ENCODE measurements at regions not wholly inside any gene's neighbourhood (a gene's known extent, or its start where the extent isn't known, plus 50 kb on each side); places are given as distances from the start of the nearest gene placed in this dataset.
"Not testable (repeated sequence)": the region's sequence is repeated elsewhere in the genome, so short reads cannot be mapped to it uniquely, and the experiment has no call there.

GRCh38 chr5:58357121-58357520 lies 102.8 kb downstream of the PLK2 start:
- FAIRE-seq = no peak

GRCh38 chr5:58356662-58357061 lies 103.2 kb downstream of the PLK2 start:
- no peak for FAIRE-seq

- no peak for FAIRE-seq
Observed at GRCh38 chr5:58354827-58355226, 105.1 kb downstream of the PLK2 start.

GRCh38 chr5:58353992-58354391 lies 105.9 kb downstream of the PLK2 start:
- no peak for FAIRE-seq

- no peak for FAIRE-seq
Observed at GRCh38 chr5:58351190-58351589, 108.7 kb downstream of the PLK2 start.

GRCh38 chr5:58348996-58349728 lies 110.7 kb downstream of the PLK2 start:
- no peak for FAIRE-seq

GRCh38 chr5:58346041-58346440 lies 113.8 kb downstream of the PLK2 start:
- no peak for FAIRE-seq

GRCh38 chr5:58341476-58341875 lies 118.4 kb downstream of the PLK2 start:
- no peak for FAIRE-seq

- no peak for FAIRE-seq
Observed at GRCh38 chr5:58335518-58335917, 124.4 kb downstream of the PLK2 start.

- FAIRE-seq = no peak
Observed at GRCh38 chr5:58334035-58334434, 125.9 kb downstream of the PLK2 start.

- FAIRE-seq = no peak
Observed at GRCh38 chr5:58330781-58331180, 129.1 kb downstream of the PLK2 start.

GRCh38 chr5:58327289-58327688 lies 132.6 kb downstream of the PLK2 start:
- FAIRE-seq = no peak

GRCh38 chr5:58326022-58326421 lies 133.9 kb downstream of the PLK2 start:
- no peak for FAIRE-seq

- FAIRE-seq = no peak
Observed at GRCh38 chr5:58322453-58322852, 137.4 kb downstream of the PLK2 start.

GRCh38 chr5:58318468-58318867 lies 141.4 kb downstream of the PLK2 start:
- no peak for FAIRE-seq

GRCh38 chr5:58317808-58318207 lies 142.1 kb downstream of the PLK2 start:
- no peak for FAIRE-seq

- FAIRE-seq = no peak
Observed at GRCh38 chr5:58317009-58317408, 142.9 kb downstream of the PLK2 start.

GRCh38 chr5:58315794-58316193 lies 144.1 kb downstream of the PLK2 start:
- no peak for FAIRE-seq

GRCh38 chr5:58314356-58315210 lies 145.3 kb downstream of the PLK2 start:
- no peak for FAIRE-seq

GRCh38 chr5:58312299-58312698 lies 147.6 kb downstream of the PLK2 start:
- no peak for FAIRE-seq

GRCh38 chr5:58311526-58311925 lies 148.4 kb downstream of the PLK2 start:
- FAIRE-seq = no peak

GRCh38 chr5:58308384-58308783 lies 151.5 kb downstream of the PLK2 start:
- not testable (repeated sequence) for FAIRE-seq

- FAIRE-seq = no peak
Observed at GRCh38 chr5:58300346-58300895, 159.5 kb downstream of the PLK2 start.

- FAIRE-seq = no peak
Observed at GRCh38 chr5:58299256-58299655, 160.6 kb downstream of the PLK2 start.

All from colon (tissue), 2 donors.